ENCODE measurements at regions not wholly inside any gene's neighbourhood (a gene's known extent, or its start where the extent isn't known, plus 50 kb on each side); places are given as distances from the start of the nearest gene placed in this dataset.

GRCh38 chr2:47257946-47258348 is 81.6 kb upstream of the CALM2 start:
- TF ChIP-seq, protein P1, sequence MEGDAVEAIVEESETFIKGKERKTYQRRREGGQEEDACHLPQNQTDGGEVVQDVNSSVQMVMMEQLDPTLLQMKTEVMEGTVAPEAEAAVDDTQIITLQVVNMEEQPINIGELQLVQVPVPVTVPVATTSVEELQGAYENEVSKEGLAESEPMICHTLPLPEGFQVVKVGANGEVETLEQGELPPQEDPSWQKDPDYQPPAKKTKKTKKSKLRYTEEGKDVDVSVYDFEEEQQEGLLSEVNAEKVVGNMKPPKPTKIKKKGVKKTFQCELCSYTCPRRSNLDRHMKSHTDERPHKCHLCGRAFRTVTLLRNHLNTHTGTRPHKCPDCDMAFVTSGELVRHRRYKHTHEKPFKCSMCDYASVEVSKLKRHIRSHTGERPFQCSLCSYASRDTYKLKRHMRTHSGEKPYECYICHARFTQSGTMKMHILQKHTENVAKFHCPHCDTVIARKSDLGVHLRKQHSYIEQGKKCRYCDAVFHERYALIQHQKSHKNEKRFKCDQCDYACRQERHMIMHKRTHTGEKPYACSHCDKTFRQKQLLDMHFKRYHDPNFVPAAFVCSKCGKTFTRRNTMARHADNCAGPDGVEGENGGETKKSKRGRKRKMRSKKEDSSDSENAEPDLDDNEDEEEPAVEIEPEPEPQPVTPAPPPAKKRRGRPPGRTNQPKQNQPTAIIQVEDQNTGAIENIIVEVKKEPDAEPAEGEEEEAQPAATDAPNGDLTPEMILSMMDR (IDR thresholded peaks at IDR 0.05; ENCODE audit: poor library complexity, severe bottlenecking) = no peak
- TF ChIP-seq, protein P2, sequence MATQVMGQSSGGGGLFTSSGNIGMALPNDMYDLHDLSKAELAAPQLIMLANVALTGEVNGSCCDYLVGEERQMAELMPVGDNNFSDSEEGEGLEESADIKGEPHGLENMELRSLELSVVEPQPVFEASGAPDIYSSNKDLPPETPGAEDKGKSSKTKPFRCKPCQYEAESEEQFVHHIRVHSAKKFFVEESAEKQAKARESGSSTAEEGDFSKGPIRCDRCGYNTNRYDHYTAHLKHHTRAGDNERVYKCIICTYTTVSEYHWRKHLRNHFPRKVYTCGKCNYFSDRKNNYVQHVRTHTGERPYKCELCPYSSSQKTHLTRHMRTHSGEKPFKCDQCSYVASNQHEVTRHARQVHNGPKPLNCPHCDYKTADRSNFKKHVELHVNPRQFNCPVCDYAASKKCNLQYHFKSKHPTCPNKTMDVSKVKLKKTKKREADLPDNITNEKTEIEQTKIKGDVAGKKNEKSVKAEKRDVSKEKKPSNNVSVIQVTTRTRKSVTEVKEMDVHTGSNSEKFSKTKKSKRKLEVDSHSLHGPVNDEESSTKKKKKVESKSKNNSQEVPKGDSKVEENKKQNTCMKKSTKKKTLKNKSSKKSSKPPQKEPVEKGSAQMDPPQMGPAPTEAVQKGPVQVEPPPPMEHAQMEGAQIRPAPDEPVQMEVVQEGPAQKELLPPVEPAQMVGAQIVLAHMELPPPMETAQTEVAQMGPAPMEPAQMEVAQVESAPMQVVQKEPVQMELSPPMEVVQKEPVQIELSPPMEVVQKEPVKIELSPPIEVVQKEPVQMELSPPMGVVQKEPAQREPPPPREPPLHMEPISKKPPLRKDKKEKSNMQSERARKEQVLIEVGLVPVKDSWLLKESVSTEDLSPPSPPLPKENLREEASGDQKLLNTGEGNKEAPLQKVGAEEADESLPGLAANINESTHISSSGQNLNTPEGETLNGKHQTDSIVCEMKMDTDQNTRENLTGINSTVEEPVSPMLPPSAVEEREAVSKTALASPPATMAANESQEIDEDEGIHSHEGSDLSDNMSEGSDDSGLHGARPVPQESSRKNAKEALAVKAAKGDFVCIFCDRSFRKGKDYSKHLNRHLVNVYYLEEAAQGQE (IDR thresholded peaks at IDR 0.05; ENCODE audit: borderline replicate concordance) = no peak
- TF ChIP-seq EZH2 (IDR thresholded peaks at IDR 0.05; ENCODE audit: borderline replicate concordance, insufficient read depth, low read length, poor library complexity, severe bottlenecking) = no peak
- no peak for TF ChIP-seq POLR2AphosphoS5 (IDR thresholded peaks at IDR 0.05)
- TF ChIP-seq RAD21 (conservative IDR thresholded peaks at IDR 0.05) = no peak
- no peak for TF ChIP-seq TAF1 (IDR thresholded peaks at IDR 0.05; ENCODE audit: low read depth)
- TF ChIP-seq EP300 (conservative IDR thresholded peaks at IDR 0.05; ENCODE audit: poor library complexity, severe bottlenecking) = no peak
- TF ChIP-seq SMC3 (conservative IDR thresholded peaks at IDR 0.05; ENCODE audit: poor library complexity) = no peak
- no peak for TF ChIP-seq MXI1 (conservative IDR thresholded peaks at IDR 0.05; ENCODE audit: poor library complexity, severe bottlenecking)

Measured in neural cell (in vitro differentiated cells).